GM18951 (cell line): ENCODE measurements at regions not wholly inside any gene's neighbourhood (a gene's known extent, or its start where the extent isn't known, plus 50 kb on each side); places are given as distances from the start of the nearest gene placed in this dataset.

Source experiments
- POLR2A ChIP-seq: IDR thresholded peaks from 4 replicates; pipeline ENCODE4 v1.6.1; 2011; ENCODE audit warnings: mild to moderate bottlenecking; ENCODE audit not compliant: insufficient read length, insufficient read depth; ENCODE audit errors: extremely low read depth
- in situ Hi-C: fragments of 300-500 bp; cut with MboI; formaldehyde crosslinking; loops from one replicate; pipeline ENCODE4 v1.12.0; 2022; ENCODE audit warnings: low sequenced_read_pairs, mixed read lengths, inconsistent platforms; ENCODE audit not compliant: unreplicated experiment

DNA sequence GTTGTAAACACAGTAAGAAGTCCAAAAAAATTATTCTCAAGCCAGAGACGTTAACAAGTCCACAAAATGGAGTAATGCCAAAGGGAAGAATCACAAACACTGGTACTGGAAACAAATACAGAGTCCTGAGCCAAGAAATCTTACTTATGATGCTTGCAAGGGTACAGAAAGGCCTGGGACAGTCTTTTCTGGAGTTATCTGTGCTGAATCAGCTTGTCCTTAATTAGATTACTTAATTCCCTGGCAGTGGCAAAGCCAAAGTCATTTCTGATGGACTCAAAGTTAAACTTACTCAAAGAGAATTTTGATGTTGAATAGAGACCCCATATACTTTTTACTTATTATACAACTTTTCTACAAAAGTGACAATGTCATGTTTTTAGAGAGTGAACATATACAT, 610.5 kb upstream of the ITGA1 start:
- in situ Hi-C loops: no loop called here

DNA sequence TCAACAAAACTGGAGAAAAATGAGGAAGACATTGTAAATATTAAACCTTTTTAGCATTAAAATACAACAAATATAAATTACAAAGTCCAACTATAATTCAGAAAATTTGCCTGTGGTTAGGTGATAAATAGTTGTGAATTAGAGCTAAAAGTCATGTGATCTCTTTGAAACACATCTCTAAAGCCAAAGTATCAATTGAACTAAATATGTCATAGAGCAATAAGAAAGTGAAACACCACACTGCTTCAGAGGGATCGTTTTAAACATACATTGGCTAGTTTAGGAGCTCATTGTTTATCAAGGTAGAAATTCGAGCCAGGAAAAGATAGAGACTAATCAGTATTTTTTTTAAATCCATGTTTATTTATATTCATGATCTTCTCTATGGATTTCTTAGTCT, 606.3 kb upstream of the ITGA1 start:
- in situ Hi-C loops: no loop called here
- no peak for TF ChIP-seq POLR2A

More for the DNA sequence above, 610.5 kb upstream of the ITGA1 start:
- TF ChIP-seq POLR2A: no peak

DNA sequence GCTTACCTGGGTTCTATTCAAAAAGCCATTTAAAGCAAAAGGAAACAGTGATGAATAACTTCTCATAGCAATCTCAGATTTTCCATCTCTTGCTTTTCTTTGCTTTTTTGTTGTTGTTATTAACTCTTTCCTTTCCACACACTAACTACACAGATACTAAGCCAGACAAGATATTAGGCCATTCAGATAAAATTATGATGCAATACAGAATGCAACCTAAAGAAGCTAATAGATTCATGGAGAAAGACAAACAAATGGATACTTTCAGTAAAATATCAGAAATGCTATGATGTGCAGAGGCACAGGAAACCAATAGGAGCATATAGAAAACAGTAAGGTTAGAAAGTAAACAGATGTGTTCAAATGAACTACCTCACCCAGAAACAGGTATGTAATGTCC, 597.0 kb upstream of the ITGA1 start:
- no peak for TF ChIP-seq POLR2A
- in situ Hi-C loops: no loop called here

DNA sequence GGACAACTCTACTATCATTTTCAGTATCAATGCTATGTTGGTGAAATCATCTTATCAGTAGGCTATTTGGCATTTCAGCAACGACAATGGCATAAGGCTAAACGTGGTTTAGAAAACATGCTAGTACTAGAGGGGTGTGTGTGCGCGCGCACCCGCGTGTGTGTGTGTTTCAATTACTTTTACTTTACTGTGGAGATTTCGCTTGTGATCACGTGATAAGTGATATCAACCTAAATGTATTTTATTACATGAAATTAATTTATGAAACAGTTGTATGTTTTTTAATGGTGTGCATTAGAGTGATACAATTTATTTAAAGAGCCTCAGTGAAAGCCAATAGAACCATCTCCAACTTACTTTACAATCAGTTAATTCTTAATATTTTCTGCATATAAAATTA, 587.9 kb upstream of the ITGA1 start:
- in situ Hi-C loops: no loop called here
- no peak for TF ChIP-seq POLR2A

DNA sequence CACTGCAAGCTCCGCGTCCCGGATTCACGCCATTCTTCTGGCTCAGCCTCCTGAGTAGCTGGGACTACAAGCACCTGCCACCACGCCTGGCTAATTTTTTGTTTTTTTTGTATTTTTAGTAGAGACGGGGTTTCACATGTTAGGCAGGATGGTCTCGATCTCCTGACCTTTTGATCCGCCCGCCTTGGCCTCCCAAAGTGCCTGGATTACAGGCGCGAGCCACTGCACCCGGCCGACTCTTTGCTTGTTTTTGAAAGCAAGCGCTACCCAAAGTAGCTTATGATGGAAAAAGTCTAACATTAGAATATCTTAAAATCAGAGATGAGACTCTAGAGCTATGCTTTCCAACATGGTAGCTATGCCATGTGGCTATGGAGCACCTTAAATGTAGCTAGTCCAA, 585.5 kb upstream of the ITGA1 start:
- in situ Hi-C loops: no loop called here

DNA sequence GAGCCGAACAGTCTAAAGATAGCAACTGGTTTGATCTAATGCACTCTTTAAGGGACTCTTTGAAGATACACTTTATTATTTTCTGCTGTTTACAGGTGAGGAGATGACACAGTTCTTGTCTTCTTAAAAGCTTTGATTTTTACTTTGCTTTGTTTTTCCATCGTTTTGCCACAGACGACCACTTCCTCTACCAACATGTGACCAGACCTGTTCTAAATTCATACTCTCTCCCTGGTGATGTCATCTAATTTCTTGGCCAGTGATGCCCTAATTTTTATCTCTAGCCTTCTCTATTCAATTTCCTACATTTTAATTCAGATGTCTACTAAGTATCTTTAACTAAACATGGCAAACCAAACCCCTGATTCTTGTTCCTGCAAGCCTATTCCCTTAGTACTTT, 583.4 kb upstream of the ITGA1 start:
- no peak for TF ChIP-seq POLR2A
- in situ Hi-C loops: no loop called here

More for the DNA sequence above, 585.5 kb upstream of the ITGA1 start:
- TF ChIP-seq POLR2A: no peak
